ENCODE measurements at regions not wholly inside any gene's neighbourhood (a gene's known extent, or its start where the extent isn't known, plus 50 kb on each side); places are given as distances from the start of the nearest gene placed in this dataset.

DNA sequence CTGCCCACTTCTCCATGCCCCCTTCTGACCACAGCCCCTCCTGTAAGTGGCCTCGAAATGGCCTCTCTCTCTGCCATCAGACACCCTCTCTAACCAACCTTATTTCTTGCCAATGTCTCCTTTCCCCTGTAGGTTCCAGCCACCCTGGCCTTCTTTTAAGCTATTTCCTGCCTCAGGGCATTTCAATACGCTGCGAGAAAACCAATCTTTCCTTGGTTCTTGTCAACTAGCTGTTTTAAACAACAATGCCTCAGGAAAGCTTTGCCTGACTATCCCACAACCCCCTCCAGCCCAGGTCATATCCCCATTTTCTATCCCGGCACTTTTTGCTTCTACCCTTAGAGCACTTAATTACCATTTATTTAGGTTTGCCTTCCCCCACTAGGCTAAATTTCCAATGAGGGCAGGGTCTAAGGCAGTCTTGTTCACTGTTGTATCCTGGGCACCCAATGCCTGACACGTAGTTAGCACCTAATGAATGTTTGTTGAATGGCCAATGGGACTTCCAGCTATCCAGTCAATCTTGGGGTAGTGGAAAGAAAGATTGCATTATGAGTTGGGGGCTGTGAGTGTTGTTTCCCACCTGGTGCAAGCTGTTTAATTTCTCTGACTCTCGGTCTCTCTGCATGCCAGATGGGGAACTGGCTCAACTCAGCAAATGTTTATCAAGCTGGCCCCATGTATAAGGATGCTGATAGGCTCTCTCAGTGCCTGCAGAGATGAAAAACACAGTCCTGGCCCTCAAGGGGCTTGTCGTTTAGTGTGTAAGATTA lies 291.2 kb downstream of the SRBD1 start:
- TF ChIP-seq EZH2 (IDR thresholded peaks at IDR 0.05; ENCODE audit: borderline replicate concordance, insufficient read depth, low read length, poor library complexity, severe bottlenecking): no peak
- TF ChIP-seq, protein P1, sequence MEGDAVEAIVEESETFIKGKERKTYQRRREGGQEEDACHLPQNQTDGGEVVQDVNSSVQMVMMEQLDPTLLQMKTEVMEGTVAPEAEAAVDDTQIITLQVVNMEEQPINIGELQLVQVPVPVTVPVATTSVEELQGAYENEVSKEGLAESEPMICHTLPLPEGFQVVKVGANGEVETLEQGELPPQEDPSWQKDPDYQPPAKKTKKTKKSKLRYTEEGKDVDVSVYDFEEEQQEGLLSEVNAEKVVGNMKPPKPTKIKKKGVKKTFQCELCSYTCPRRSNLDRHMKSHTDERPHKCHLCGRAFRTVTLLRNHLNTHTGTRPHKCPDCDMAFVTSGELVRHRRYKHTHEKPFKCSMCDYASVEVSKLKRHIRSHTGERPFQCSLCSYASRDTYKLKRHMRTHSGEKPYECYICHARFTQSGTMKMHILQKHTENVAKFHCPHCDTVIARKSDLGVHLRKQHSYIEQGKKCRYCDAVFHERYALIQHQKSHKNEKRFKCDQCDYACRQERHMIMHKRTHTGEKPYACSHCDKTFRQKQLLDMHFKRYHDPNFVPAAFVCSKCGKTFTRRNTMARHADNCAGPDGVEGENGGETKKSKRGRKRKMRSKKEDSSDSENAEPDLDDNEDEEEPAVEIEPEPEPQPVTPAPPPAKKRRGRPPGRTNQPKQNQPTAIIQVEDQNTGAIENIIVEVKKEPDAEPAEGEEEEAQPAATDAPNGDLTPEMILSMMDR (IDR thresholded peaks at IDR 0.05; ENCODE audit: poor library complexity, severe bottlenecking): no peak
